ENCODE measurements at regions not wholly inside any gene's neighbourhood (a gene's known extent, or its start where the extent isn't known, plus 50 kb on each side); places are given as distances from the start of the nearest gene placed in this dataset.
"Not testable (repeated sequence)": the region's sequence is repeated elsewhere in the genome, so short reads cannot be mapped to it uniquely, and the experiment has no call there.

GRCh38 chr19:31890230-31890629, 455.2 kb upstream of the ZNF507 start:
- H3K9me3 ChIP-seq (replicated peaks in 1 of 2; ENCODE audit: control insufficient read depth in 2 of 2, insufficient read depth in 1 of 2, low read depth in 1 of 2, low read length in 2 of 2) = no peaks in the 10 kb centered on the region
- H3K79me1 ChIP-seq (ENCODE audit: low read depth, low read length) = no peaks in the 10 kb centered on the region
- H3K36me3 ChIP-seq (replicated peaks in 1 of 2; ENCODE audit: control insufficient read depth in 2 of 2, insufficient read depth in 2 of 2, low read length in 2 of 2) = no peaks in the 10 kb centered on the region
- no peak overlapping the region for H3K27ac ChIP-seq (replicated peaks; ENCODE audit: low read length)
- DNase-seq (ENCODE audit: low spot score) = no peak
- H3K4me3 ChIP-seq (ENCODE audit: low read length in 2 of 2) = no peak overlapping the region
- H3K4me1 ChIP-seq (ENCODE audit: control insufficient read depth in 2 of 2, insufficient read depth in 1 of 2, low read depth in 1 of 2, low read length in 2 of 2) = no peaks in the 10 kb centered on the region
- no peak overlapping the region for H4K8ac ChIP-seq (ENCODE audit: low read depth, low read length)
- no CpG with 5 or more reads among the region's 9 CpGs for WGBS, 2 donors (ENCODE audit: extremely low coverage in 2 of 2, insufficient read length in 2 of 2, insufficient replicate concordance in 1 of 2)
- H2BK120ac ChIP-seq (ENCODE audit: low read depth, low read length) = no peak overlapping the region
- H3K14ac ChIP-seq (ENCODE audit: low read length) = no peak overlapping the region
- H2BK5ac ChIP-seq (ENCODE audit: low read length) = no peak overlapping the region
- H3K27me3 ChIP-seq (ENCODE audit: control insufficient read depth in 3 of 3, insufficient read depth in 3 of 3, low read depth in 1 of 3, low read length in 3 of 3) = no peaks in the 10 kb centered on the region
- no peak overlapping the region for H2BK12ac ChIP-seq (ENCODE audit: low read length)
- H2AK5ac ChIP-seq (ENCODE audit: low read depth, low read length) = no peak overlapping the region
- H3K4me2 ChIP-seq (ENCODE audit: insufficient read depth, low read length, poor library complexity, severe bottlenecking) = no peak overlapping the region
- no peak overlapping the region for H3K18ac ChIP-seq (ENCODE audit: low read length)
- no peak overlapping the region for H2AFZ ChIP-seq (ENCODE audit: low read length)
- H4K91ac ChIP-seq (ENCODE audit: low read depth, low read length, poor library complexity) = no peak overlapping the region
- no peak overlapping the region for H2BK15ac ChIP-seq (ENCODE audit: low read length)
- no peak overlapping the region for H3K9ac ChIP-seq (ENCODE audit: low read depth, low read length, poor library complexity)
- no peak overlapping the region for H3K4ac ChIP-seq (ENCODE audit: low read length)
- no peak overlapping the region for H3K23ac ChIP-seq (ENCODE audit: low read depth, low read length, poor library complexity)

DNA sequence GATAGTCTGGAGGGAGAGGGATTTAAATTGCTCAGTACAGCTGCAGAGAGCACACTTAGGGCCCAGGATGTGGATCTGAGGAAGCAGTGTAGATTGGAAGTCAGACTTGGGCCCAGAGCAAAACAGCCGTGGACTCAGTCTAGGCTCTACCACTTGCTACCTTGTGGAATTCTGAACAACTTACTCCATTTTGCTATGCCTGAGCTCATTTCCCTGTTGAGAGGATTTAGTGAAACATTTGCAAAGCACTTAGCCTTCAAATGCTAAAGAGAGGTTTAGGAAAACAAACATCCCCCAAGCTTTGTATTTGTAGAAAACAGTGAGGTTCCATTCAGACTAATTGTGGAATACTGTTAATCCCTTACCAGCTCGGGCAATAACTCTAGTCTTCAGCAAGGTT, 453.4 kb upstream of the ZNF507 start:
- H4K91ac ChIP-seq (ENCODE audit: low read depth, low read length, poor library complexity) = no peak overlapping the region
- no peak overlapping the region for H2AFZ ChIP-seq (ENCODE audit: low read length)
- H3K9ac ChIP-seq (ENCODE audit: low read depth, low read length, poor library complexity) = no peak overlapping the region
- no peaks in the 10 kb centered on the region for H3K9me3 ChIP-seq (replicated peaks in 1 of 2; ENCODE audit: control insufficient read depth in 2 of 2, insufficient read depth in 1 of 2, low read depth in 1 of 2, low read length in 2 of 2)
- H2AK5ac ChIP-seq (ENCODE audit: low read depth, low read length) = no peak overlapping the region
- H3K14ac ChIP-seq (ENCODE audit: low read length) = no peak overlapping the region
- H3K4me1 ChIP-seq (ENCODE audit: control insufficient read depth in 2 of 2, insufficient read depth in 1 of 2, low read depth in 1 of 2, low read length in 2 of 2) = no peaks in the 10 kb centered on the region
- no peak overlapping the region for H3K23ac ChIP-seq (ENCODE audit: low read depth, low read length, poor library complexity)
- no peak overlapping the region for H2BK120ac ChIP-seq (ENCODE audit: low read depth, low read length)
- no peak overlapping the region for H3K18ac ChIP-seq (ENCODE audit: low read length)
- H3K27me3 ChIP-seq (ENCODE audit: control insufficient read depth in 3 of 3, insufficient read depth in 3 of 3, low read depth in 1 of 3, low read length in 3 of 3) = no peaks in the 10 kb centered on the region
- no peak overlapping the region for H2BK15ac ChIP-seq (ENCODE audit: low read length)
- H3K4me3 ChIP-seq (ENCODE audit: low read length in 2 of 2) = no peak overlapping the region
- no peaks in the 10 kb centered on the region for H3K79me1 ChIP-seq (ENCODE audit: low read depth, low read length)
- no peak overlapping the region for H3K4me2 ChIP-seq (ENCODE audit: insufficient read depth, low read length, poor library complexity, severe bottlenecking)
- no peak overlapping the region for H3K27ac ChIP-seq (replicated peaks; ENCODE audit: low read length)
- WGBS, 2 donors (ENCODE audit: extremely low coverage in 2 of 2, insufficient read length in 2 of 2, insufficient replicate concordance in 1 of 2) = no CpG with 5 or more reads among the region's 2 CpGs
- no peaks in the 10 kb centered on the region for H3K36me3 ChIP-seq (replicated peaks in 1 of 2; ENCODE audit: control insufficient read depth in 2 of 2, insufficient read depth in 2 of 2, low read length in 2 of 2)
- no peak for DNase-seq (ENCODE audit: low spot score)
- H3K4ac ChIP-seq (ENCODE audit: low read length) = no peak overlapping the region
- no peak overlapping the region for H4K8ac ChIP-seq (ENCODE audit: low read depth, low read length)
- H2BK12ac ChIP-seq (ENCODE audit: low read length) = no peak overlapping the region
- no peak overlapping the region for H2BK5ac ChIP-seq (ENCODE audit: low read length)

DNA sequence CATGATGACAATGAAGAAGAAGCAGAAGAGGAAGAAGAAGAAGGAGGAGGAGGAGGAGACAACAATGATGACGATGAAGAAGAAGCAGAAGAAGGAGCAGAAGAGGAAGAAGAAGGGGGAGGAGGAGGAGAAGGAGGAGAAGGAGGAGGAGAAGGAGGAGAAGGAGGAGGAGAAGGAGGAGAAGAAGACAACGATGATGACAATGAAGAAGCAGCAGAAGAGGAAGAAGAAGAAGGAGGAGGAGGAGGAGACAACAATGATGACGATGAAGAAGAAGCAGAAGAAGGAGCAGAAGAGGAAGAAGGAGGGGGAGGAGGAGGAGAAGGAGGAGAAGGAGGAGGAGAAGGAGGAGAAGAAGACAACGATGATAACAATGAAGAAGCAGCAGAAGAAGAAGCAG, 451.9 kb upstream of the ZNF507 start:
- not testable (repeated sequence) for H2BK5ac ChIP-seq (ENCODE audit: low read length); H3K36me3 ChIP-seq (replicated peaks in 1 of 2; ENCODE audit: control insufficient read depth in 2 of 2, insufficient read depth in 2 of 2, low read length in 2 of 2); H2BK12ac ChIP-seq (ENCODE audit: low read length); H3K4me1 ChIP-seq (ENCODE audit: control insufficient read depth in 2 of 2, insufficient read depth in 1 of 2, low read depth in 1 of 2, low read length in 2 of 2); H2BK15ac ChIP-seq (ENCODE audit: low read length); H2AK5ac ChIP-seq (ENCODE audit: low read depth, low read length); DNase-seq (ENCODE audit: low spot score); H3K79me1 ChIP-seq (ENCODE audit: low read depth, low read length); H3K18ac ChIP-seq (ENCODE audit: low read length); H3K9me3 ChIP-seq (replicated peaks in 1 of 2; ENCODE audit: control insufficient read depth in 2 of 2, insufficient read depth in 1 of 2, low read depth in 1 of 2, low read length in 2 of 2); H3K27me3 ChIP-seq (ENCODE audit: control insufficient read depth in 3 of 3, insufficient read depth in 3 of 3, low read depth in 1 of 3, low read length in 3 of 3); H4K91ac ChIP-seq (ENCODE audit: low read depth, low read length, poor library complexity); H2AFZ ChIP-seq (ENCODE audit: low read length); H3K14ac ChIP-seq (ENCODE audit: low read length); H3K9ac ChIP-seq (ENCODE audit: low read depth, low read length, poor library complexity); H3K4me2 ChIP-seq (ENCODE audit: insufficient read depth, low read length, poor library complexity, severe bottlenecking); H2BK120ac ChIP-seq (ENCODE audit: low read depth, low read length); H4K8ac ChIP-seq (ENCODE audit: low read depth, low read length); H3K4me3 ChIP-seq (ENCODE audit: low read length in 2 of 2); H3K27ac ChIP-seq (replicated peaks; ENCODE audit: low read length); H3K23ac ChIP-seq (ENCODE audit: low read depth, low read length, poor library complexity); H3K4ac ChIP-seq (ENCODE audit: low read length)
- no CpG with 5 or more reads among the region's 4 CpGs for WGBS, 2 donors (ENCODE audit: extremely low coverage in 2 of 2, insufficient read length in 2 of 2, insufficient replicate concordance in 1 of 2)

DNA sequence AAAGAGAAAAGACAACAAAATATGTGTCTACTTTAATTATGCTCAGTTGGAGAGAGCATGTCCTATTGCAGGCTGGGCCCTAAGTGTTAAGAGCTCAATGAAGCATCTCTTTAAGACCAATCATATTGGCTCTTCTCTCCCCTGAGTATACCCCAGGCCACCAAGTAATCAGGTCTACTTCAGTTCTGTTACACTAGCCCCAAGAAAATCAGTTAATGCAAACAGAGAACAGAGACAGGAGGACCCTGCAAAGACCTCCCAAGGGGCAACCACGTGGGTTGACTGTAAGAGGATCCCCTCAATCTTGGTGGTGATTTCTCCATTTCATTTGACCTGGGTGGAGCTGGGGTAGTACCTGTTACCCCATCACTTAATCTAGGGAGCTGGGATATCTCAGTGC, 451.0 kb upstream of the ZNF507 start:
- no peak overlapping the region for H2BK12ac ChIP-seq (ENCODE audit: low read length)
- no peak overlapping the region for H3K4me2 ChIP-seq (ENCODE audit: insufficient read depth, low read length, poor library complexity, severe bottlenecking)
- no peak overlapping the region for H2BK5ac ChIP-seq (ENCODE audit: low read length)
- no peak overlapping the region for H2AFZ ChIP-seq (ENCODE audit: low read length)
- H2BK15ac ChIP-seq (ENCODE audit: low read length) = no peak overlapping the region
- H4K8ac ChIP-seq (ENCODE audit: low read depth, low read length) = no peak overlapping the region
- H3K4me1 ChIP-seq (ENCODE audit: control insufficient read depth in 2 of 2, insufficient read depth in 1 of 2, low read depth in 1 of 2, low read length in 2 of 2) = no peaks in the 10 kb centered on the region
- H4K91ac ChIP-seq (ENCODE audit: low read depth, low read length, poor library complexity) = no peak overlapping the region
- no peak overlapping the region for H3K4me3 ChIP-seq (ENCODE audit: low read length in 2 of 2)
- H3K27ac ChIP-seq (replicated peaks; ENCODE audit: low read length) = no peak overlapping the region
- no peaks in the 10 kb centered on the region for H3K79me1 ChIP-seq (ENCODE audit: low read depth, low read length)
- WGBS, 2 donors (ENCODE audit: extremely low coverage in 2 of 2, insufficient read length in 2 of 2, insufficient replicate concordance in 1 of 2) = no CpG with 5 or more reads among the region's 1 CpG
- H3K9me3 ChIP-seq (replicated peaks in 1 of 2; ENCODE audit: control insufficient read depth in 2 of 2, insufficient read depth in 1 of 2, low read depth in 1 of 2, low read length in 2 of 2) = no peaks in the 10 kb centered on the region
- H3K27me3 ChIP-seq (ENCODE audit: control insufficient read depth in 3 of 3, insufficient read depth in 3 of 3, low read depth in 1 of 3, low read length in 3 of 3) = no peaks in the 10 kb centered on the region
- no peak overlapping the region for H3K4ac ChIP-seq (ENCODE audit: low read length)
- no peak overlapping the region for H3K14ac ChIP-seq (ENCODE audit: low read length)
- no peak overlapping the region for H3K9ac ChIP-seq (ENCODE audit: low read depth, low read length, poor library complexity)
- H3K23ac ChIP-seq (ENCODE audit: low read depth, low read length, poor library complexity) = no peak overlapping the region
- H2BK120ac ChIP-seq (ENCODE audit: low read depth, low read length) = no peak overlapping the region
- H3K36me3 ChIP-seq (replicated peaks in 1 of 2; ENCODE audit: control insufficient read depth in 2 of 2, insufficient read depth in 2 of 2, low read length in 2 of 2) = no peaks in the 10 kb centered on the region
- DNase-seq (ENCODE audit: low spot score) = no peak
- no peak overlapping the region for H2AK5ac ChIP-seq (ENCODE audit: low read depth, low read length)
- H3K18ac ChIP-seq (ENCODE audit: low read length) = no peak overlapping the region

All from neuronal stem cell (in vitro differentiated cells).